ACC112 (cell line): ENCODE measurements at regions not wholly inside any gene's neighbourhood (a gene's known extent, or its start where the extent isn't known, plus 50 kb on each side); places are given as distances from the start of the nearest gene placed in this dataset.

Source experiments
- H2AFZ ChIP-seq: fragments of 200-600 bp; sonication (generic); one replicate; pipeline ENCODE4 v1.6.0; 2017; ENCODE audit warnings: antibody characterized with exemption, low read length; ENCODE audit not compliant: unreplicated experiment
- H3K27ac ChIP-seq: fragments of 200-600 bp; sonication (generic); 2 replicates; pipeline ENCODE4 v1.5.1; 2014; ENCODE audit warnings: low read depth, mild to moderate bottlenecking, antibody characterized with exemption, low read length, moderate library complexity
- H3K27me3 ChIP-seq: fragments of 200-600 bp; sonication (generic); 2 replicates; pipeline ENCODE4 v1.6.1; 2014; ENCODE audit warnings: mild to moderate bottlenecking, antibody characterized with exemption, low read length, moderate library complexity, mixed read lengths; ENCODE audit not compliant: insufficient read depth
- H3K36me3 ChIP-seq: fragments of 200-600 bp; sonication (generic); 2 replicates; pipeline ENCODE4 v1.6.1; 2016; ENCODE audit warnings: mild to moderate bottlenecking, antibody characterized with exemption, low read length, moderate library complexity, mixed read lengths; ENCODE audit not compliant: insufficient read depth
- H3K4me1 ChIP-seq: fragments of 200-600 bp; sonication (generic); one replicate; pipeline ENCODE4 v1.6.1; 2016; ENCODE audit warnings: low read length, mixed read lengths; ENCODE audit not compliant: insufficient read depth, unreplicated experiment, control insufficient read depth
- H3K4me3 ChIP-seq: fragments of 200-600 bp; sonication (generic); 2 replicates; pipeline ENCODE4 v1.5.1; 2014; ENCODE audit warnings: mild to moderate bottlenecking, low read depth, low read length
- H3K79me2 ChIP-seq: fragments of 200-600 bp; sonication (generic); one replicate; pipeline ENCODE4 v1.6.0; 2016; ENCODE audit warnings: low read length; ENCODE audit not compliant: control insufficient read depth, unreplicated experiment, insufficient read depth

DNA sequence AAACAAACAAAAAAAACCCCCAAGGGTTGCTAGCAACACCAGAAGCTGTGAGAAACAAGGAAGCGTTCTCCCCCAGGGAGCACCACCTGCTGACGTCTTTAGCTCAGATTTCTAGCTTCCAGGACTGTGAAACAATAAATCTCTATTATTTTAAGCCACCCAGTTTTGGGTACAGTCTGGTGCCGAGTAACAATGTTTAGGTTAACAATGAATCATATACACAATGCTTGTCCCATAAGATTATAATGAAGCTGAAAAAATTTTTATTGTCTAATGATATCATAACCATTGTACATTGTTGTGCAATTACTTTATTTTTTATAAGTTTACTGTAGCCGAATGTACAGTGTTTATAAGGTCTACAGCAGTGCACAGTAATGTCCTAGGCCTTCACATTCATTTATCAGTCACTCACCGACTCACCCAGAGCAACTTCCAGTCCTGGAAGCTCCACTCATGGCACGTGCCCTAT, 72.1 kb upstream of the CAB39 start:
- no peak overlapping the region for H3K4me3 ChIP-seq
- no peaks in the 10 kb centered on the region for H3K4me1 ChIP-seq
- no peaks in the 10 kb centered on the region for H3K79me2 ChIP-seq
- H3K27ac ChIP-seq: no peak overlapping the region
- H3K27me3 ChIP-seq: no peaks in the 10 kb centered on the region
- no peaks in the 10 kb centered on the region for H3K36me3 ChIP-seq
- no peak overlapping the region for H2AFZ ChIP-seq

DNA sequence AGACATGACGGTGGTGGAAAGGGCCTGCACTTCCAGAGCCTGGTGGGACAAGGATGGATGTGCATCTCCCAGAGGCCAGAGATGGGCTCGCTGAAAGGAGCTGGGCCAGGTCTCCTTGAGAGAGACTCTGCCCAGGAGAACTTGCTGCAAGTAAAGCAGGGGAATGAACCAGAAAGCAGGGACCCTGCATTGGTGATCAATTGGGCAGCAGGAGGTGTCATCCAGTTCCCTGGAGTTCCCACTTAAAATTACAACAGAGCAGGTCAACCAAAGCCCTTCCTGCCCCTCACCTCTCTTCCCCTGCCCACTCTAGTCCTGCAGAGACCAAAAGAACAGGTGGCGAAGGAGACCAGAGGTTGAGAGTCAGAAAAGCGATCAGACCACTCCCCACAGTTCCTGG, 69.7 kb upstream of the CAB39 start:
- H3K79me2 ChIP-seq: no peaks in the 10 kb centered on the region
- H3K36me3 ChIP-seq: no peaks in the 10 kb centered on the region
- no peak overlapping the region for H3K4me3 ChIP-seq
- no peaks in the 10 kb centered on the region for H3K27me3 ChIP-seq
- no peaks in the 10 kb centered on the region for H3K4me1 ChIP-seq
- no peak overlapping the region for H2AFZ ChIP-seq
- H3K27ac ChIP-seq: no peak overlapping the region

GRCh38 chr2:230643576-230644291, 68.9 kb upstream of the CAB39 start:
- H2AFZ ChIP-seq: no peak overlapping the region

GRCh38 chr2:230644356-230644935, 68.2 kb upstream of the CAB39 start:
- Histone ChIP-seq H2AFZ (no peak overlapping the region), H3K36me3 (no peaks in the 10 kb centered on the region), H3K27me3 (no peaks in the 10 kb centered on the region), H3K4me3 (no peak overlapping the region), H3K27ac (no peak overlapping the region), H3K4me1 (no peaks in the 10 kb centered on the region), H3K79me2 (no peaks in the 10 kb centered on the region)

More at GRCh38 chr2:230643576-230644291, 68.9 kb upstream of the CAB39 start:
- Histone ChIP-seq H3K27me3 (no peaks in the 10 kb centered on the region), H3K4me3 (no peak overlapping the region), H3K4me1 (no peaks in the 10 kb centered on the region), H3K36me3 (no peaks in the 10 kb centered on the region), H3K79me2 (no peaks in the 10 kb centered on the region), H3K27ac (no peak overlapping the region)

DNA sequence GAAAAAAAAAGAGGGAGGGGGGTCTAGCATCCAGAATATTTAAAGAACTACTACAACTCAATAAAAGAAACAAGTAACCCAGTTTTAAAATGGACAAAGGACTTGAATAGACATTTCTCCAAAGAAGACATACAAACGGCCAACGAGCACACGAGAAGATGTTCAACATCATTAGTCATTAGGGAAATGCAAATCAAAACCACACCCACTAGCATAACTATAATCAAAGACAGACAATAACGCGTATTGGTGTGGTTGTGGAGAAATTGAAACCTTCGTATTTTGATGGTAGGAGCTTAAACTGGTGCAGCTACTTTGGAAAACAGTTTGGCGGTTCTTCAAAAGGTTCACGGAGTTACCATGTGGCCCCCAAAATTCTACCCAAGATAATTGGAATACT, 64.3 kb upstream of the CAB39 start:
- Histone ChIP-seq H3K27ac (no peak overlapping the region), H3K4me3 (no peak overlapping the region), H3K79me2 (no peaks in the 10 kb centered on the region), H3K36me3 (no peaks in the 10 kb centered on the region), H3K4me1 (no peaks in the 10 kb centered on the region), H2AFZ (no peak overlapping the region), H3K27me3 (no peaks in the 10 kb centered on the region)

DNA sequence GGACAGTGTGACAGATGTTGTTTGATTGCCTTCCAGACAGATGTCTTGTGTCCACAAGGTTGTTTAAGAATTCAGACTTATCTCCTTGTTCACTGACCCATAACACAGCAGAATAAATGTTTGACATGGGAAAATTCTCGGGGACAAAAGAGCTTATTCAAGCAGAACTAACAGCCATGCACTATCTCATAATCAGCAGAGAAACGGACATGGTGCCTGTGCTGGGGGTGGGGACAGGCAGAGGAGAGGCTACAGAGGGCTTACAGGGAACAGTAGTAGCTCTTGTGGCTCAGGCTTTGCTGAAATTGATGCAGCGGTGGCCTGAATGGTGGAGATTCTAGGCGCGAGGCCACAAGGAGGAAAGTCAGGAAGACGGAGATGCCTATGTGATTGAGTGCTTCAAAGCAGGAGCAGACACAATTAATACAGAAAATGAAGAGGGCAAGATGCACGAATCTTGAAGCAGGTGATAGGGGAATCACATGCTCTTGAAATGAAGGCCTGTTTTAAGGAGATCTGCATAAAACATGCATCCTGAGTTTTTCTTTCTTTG, 62.0 kb upstream of the CAB39 start:
- Histone ChIP-seq H3K79me2 (no peaks in the 10 kb centered on the region), H2AFZ (no peak overlapping the region), H3K4me1 (no peaks in the 10 kb centered on the region), H3K4me3 (no peak overlapping the region), H3K27me3 (no peaks in the 10 kb centered on the region), H3K27ac (no peak overlapping the region), H3K36me3 (no peaks in the 10 kb centered on the region)

GRCh38 chr2:230654057-230654456, 58.6 kb upstream of the CAB39 start:
- no peak overlapping the region for H3K27ac ChIP-seq
- no peak overlapping the region for H2AFZ ChIP-seq
- no peak overlapping the region for H3K4me3 ChIP-seq
- no peaks in the 10 kb centered on the region for H3K36me3 ChIP-seq
- H3K27me3 ChIP-seq: no peaks in the 10 kb centered on the region
- H3K4me1 ChIP-seq: no peaks in the 10 kb centered on the region
- H3K79me2 ChIP-seq: no peaks in the 10 kb centered on the region

DNA sequence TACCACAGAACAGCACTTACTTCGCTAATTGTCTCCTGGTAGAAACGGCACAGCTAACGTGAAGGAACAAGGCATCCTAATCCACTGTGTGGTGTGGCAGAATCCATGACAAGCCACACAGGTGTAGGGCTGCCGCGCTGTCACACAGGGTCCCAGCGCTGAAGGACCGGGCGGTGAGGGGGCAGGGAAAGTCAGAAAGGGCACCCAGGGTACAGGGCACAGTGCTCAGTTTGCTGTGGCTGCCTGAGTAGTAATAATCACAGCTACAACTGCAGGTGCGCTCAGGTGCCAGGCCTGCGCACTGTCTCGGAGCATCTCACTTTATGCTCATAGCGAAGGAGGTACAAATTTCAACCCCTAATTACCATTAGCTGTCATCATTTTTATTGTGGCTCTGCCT, 55.2 kb upstream of the CAB39 start:
- H3K27ac ChIP-seq: no peak overlapping the region
- no peaks in the 10 kb centered on the region for H3K27me3 ChIP-seq
- H3K79me2 ChIP-seq: no peaks in the 10 kb centered on the region
- no peak overlapping the region for H2AFZ ChIP-seq
- no peaks in the 10 kb centered on the region for H3K4me1 ChIP-seq
- H3K4me3 ChIP-seq: no peak overlapping the region
- H3K36me3 ChIP-seq: no peaks in the 10 kb centered on the region

GRCh38 chr2:230657906-230658305, 54.7 kb upstream of the CAB39 start:
- Histone ChIP-seq H2AFZ (no peak overlapping the region), H3K36me3 (no peaks in the 10 kb centered on the region), H3K27ac (no peak overlapping the region), H3K27me3 (no peaks in the 10 kb centered on the region), H3K79me2 (no peaks in the 10 kb centered on the region), H3K4me3 (no peak overlapping the region), H3K4me1 (no peaks in the 10 kb centered on the region)

- H2AFZ ChIP-seq: no peak overlapping the region
- H3K4me3 ChIP-seq: no peak overlapping the region
- H3K79me2 ChIP-seq: no peaks in the 10 kb centered on the region
- H3K27ac ChIP-seq: no peak overlapping the region
- H3K4me1 ChIP-seq: no peaks in the 10 kb centered on the region
- no peaks in the 10 kb centered on the region for H3K36me3 ChIP-seq
- H3K27me3 ChIP-seq: no peaks in the 10 kb centered on the region
Measured at GRCh38 chr2:230658577-230658876, 54.1 kb upstream of the CAB39 start.
